ENCODE measurements at regions not wholly inside any gene's neighbourhood (a gene's known extent, or its start where the extent isn't known, plus 50 kb on each side); places are given as distances from the start of the nearest gene placed in this dataset.

- TF ChIP-seq CTCF (IDR thresholded peaks at IDR 0.05) (no peak), POLR2AphosphoS5 (IDR thresholded peaks at IDR 0.05; ENCODE audit: low read depth, low read length) (no peak), TCF7L2 (IDR thresholded peaks at IDR 0.05; ENCODE audit: low read depth, low read length) (no peak), REST (IDR thresholded peaks at IDR 0.05; ENCODE audit: insufficient read depth in 1 of 2, low read depth in 2 of 2, low read length in 1 of 2) (no peak)
Measured at GRCh38 chr6:121867095-121867494, 431.6 kb downstream of the GJA1 start.

All from Panc1 (cell line).